Stomach (tissue), 8 donors: ENCODE measurements at regions not wholly inside any gene's neighbourhood (a gene's known extent, or its start where the extent isn't known, plus 50 kb on each side); places are given as distances from the start of the nearest gene placed in this dataset.

Experiments used
- DNase-seq, 2 donors: peaks; one replicate each; pipeline versions ENCODE4 v3.0.0 to v3.0.0-alpha.2; 2013 to 2019
- H3K27ac ChIP-seq, 5 donors: fragments of 200-600 bp in 4 of 5; sonication (generic) in 4 of 5; one replicate each; pipeline ENCODE4 v1.5.1; 2013 to 2019; ENCODE audit warnings: mild to moderate bottlenecking in 1 of 5, moderate library complexity in 1 of 5
- H3K27me3 ChIP-seq, 3 donors: fragments of 200-600 bp; sonication (generic); one replicate each; pipeline ENCODE4 v1.5.1; 2017 to 2019; ENCODE audit warnings: mixed run types in 1 of 3
- H3K36me3 ChIP-seq, 4 donors: fragments of 200-600 bp; sonication (generic); 1 replicate in 3 of 4; 2 replicates in 1 of 4; pipeline ENCODE4 v1.5.1; 2016 to 2019
- H3K4me1 ChIP-seq, 4 donors: fragments of 200-600 bp; sonication (generic); one replicate each; pipeline ENCODE4 v1.5.1; 2016 to 2019
- H3K4me3 ChIP-seq, 4 donors: fragments of 200-600 bp; sonication (generic) in 3 of 4; one replicate each; pipeline ENCODE4 v1.5.1; 2016 to 2019; ENCODE audit warnings: mild to moderate bottlenecking in 1 of 4
- H3K9me3 ChIP-seq, 4 donors: fragments of 200-600 bp; sonication (generic); one replicate each; pipeline ENCODE4 v1.5.1; 2016 to 2019
- CTCF ChIP-seq, 7 experiments: fragments of 450-650 bp in 4 of 7; fragments of 200-600 bp in 3 of 7; sonication (generic) in 3 of 7; IDR thresholded peaks; one replicate each; pipeline ENCODE4 v1.5.1; 2016 to 2019; ENCODE audit warnings: antibody characterized with exemption in 7 of 7, control low read depth in 2 of 7, mild to moderate bottlenecking in 1 of 7
- EP300 ChIP-seq: sonication (generic); formaldehyde crosslinking; IDR thresholded peaks from one replicate; pipeline ENCODE4 v1.6.1; 2017; ENCODE audit warnings: antibody characterized with exemption
- POLR2A ChIP-seq, 4 donors: fragments of 450-650 bp; IDR thresholded peaks; one replicate each; pipeline ENCODE4 v1.6.1; 2016; ENCODE audit warnings: antibody characterized with exemption in 4 of 4, control low read depth in 2 of 4, mild to moderate bottlenecking in 1 of 4, moderate library complexity in 1 of 4
- POLR2AphosphoS5 ChIP-seq, 3 donors: sonication (generic); formaldehyde crosslinking; IDR thresholded peaks; one replicate each; pipeline ENCODE4 v1.6.1; 2016; ENCODE audit warnings: antibody characterized with exemption in 3 of 3
- WGBS, 5 donors: extraction: QIAGEN DNeasy Blood & Tissue Kit in 3 of 5; methylation state at CpG; one replicate each; pipeline versions ENCODE4 v1.1.5 to v1.1.7; 2013 to 2018; 5-methylcytosine and 5-hydroxymethylcytosine counted together
- intact Hi-C: fragments of 100-400 bp; cut with DNase I; formaldehyde crosslinking; loops from one replicate; pipeline ENCODE4 v1.15.1; 2023; ENCODE audit warnings: low total_unique reads
- donor health status: healthy with polysubstance abuse.
- donor health status: Bipolar disorder and iron deficiency.
- donor health status: healthy.

- H3K27me3 ChIP-seq, result peaks cover 0 to 38% (median 0%) of the 10 kb centered on the region in 3 donors
- WGBS, 5 donors, result 83 to 96% (median 90%) methylated on average over 6 of the region's 6 CpGs
- peaks cover 0 to 11% (median 0%) of the 10 kb centered on the region in 4 donors for H3K4me1 ChIP-seq
- intact Hi-C loops, result no loop called here
- H3K27ac ChIP-seq, result peak overlapping the region in 1 of 5 donors; percentile 49
- no peaks in the 10 kb centered on the region for H3K36me3 ChIP-seq
- no peak for TF ChIP-seq POLR2AphosphoS5 (IDR thresholded peaks at IDR 0.05)
- TF ChIP-seq EP300, result no peak
- no peak for TF ChIP-seq CTCF (IDR thresholded peaks at IDR 0.05)
- no peak for TF ChIP-seq POLR2A (IDR thresholded peaks at IDR 0.05)
- H3K4me3 ChIP-seq, result no peak overlapping the region
- DNase-seq, result no peak
- no peaks in the 10 kb centered on the region for H3K9me3 ChIP-seq
Measured at GRCh38 chr11:134517115-134517514, 105.1 kb upstream of the B3GAT1 start.

DNA sequence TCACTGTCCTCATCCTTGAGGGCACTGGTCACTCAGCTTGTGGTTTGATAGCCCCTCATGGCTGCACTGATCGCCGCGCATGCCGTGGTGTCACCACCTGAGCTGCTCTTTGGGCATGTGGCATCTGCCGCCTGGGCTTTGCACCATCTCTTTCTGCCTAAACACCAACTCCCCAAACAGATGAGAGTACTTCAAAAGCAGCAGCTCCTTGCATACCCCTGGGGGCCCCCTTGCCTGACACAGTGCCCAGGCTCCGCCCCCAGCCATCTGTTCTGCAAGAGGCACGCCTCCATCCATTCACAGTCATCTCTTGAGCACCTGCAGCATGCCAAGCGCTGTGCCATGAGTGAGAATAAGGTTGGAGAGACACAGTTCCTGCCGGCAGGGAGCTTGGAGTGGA, 104.5 kb upstream of the B3GAT1 start:
- WGBS, 5 donors, result 75 to 79% (median 78%) methylated on average over 9 of the region's 9 CpGs
- Histone ChIP-seq H3K9me3 (no peaks in the 10 kb centered on the region), H3K4me1 (peaks cover 0 to 11% (median 0%) of the 10 kb centered on the region in 4 donors), H3K36me3 (no peaks in the 10 kb centered on the region), H3K4me3 (no peak overlapping the region), H3K27me3 (peaks cover 0 to 36% (median 0%) of the 10 kb centered on the region in 3 donors), H3K27ac (no peak overlapping the region)
- intact Hi-C loops, result no loop called here
- DNase-seq, result peak in 1 of 2 donors; percentile 28
- TF ChIP-seq EP300, result no peak

- intact Hi-C loops, result no loop called here
- H3K27ac ChIP-seq, result no peak overlapping the region
- no peak overlapping the region for H3K4me3 ChIP-seq
- H3K4me1 ChIP-seq, result peaks cover 0 to 11% (median 0%) of the 10 kb centered on the region in 4 donors
- DNase-seq, result peak; percentile 16 to 32
- peaks cover 0 to 38% (median 0%) of the 10 kb centered on the region in 3 donors for H3K27me3 ChIP-seq
- H3K9me3 ChIP-seq, result no peaks in the 10 kb centered on the region
- H3K36me3 ChIP-seq, result no peaks in the 10 kb centered on the region
- TF ChIP-seq CTCF (IDR thresholded peaks at IDR 0.05) (no peak), EP300 (no peak), POLR2A (IDR thresholded peaks at IDR 0.05) (no peak), POLR2AphosphoS5 (IDR thresholded peaks at IDR 0.05) (no peak)
- WGBS, 5 donors, result 75 to 87% (median 83%) methylated on average over 22 to 26 of the region's 26 CpGs
Measured at GRCh38 chr11:134515081-134515960, 103.3 kb upstream of the B3GAT1 start.

- Histone ChIP-seq H3K4me3 (no peak overlapping the region), H3K36me3 (no peaks in the 10 kb centered on the region), H3K27ac (no peak overlapping the region), H3K9me3 (no peaks in the 10 kb centered on the region), H3K27me3 (peaks cover 0 to 40% (median 0%) of the 10 kb centered on the region in 3 donors), H3K4me1 (peaks cover 0 to 11% (median 0%) of the 10 kb centered on the region in 4 donors)
- TF ChIP-seq EP300 (no peak), POLR2A (IDR thresholded peaks at IDR 0.05) (no peak), CTCF (IDR thresholded peaks at IDR 0.05) (no peak), POLR2AphosphoS5 (IDR thresholded peaks at IDR 0.05) (no peak)
- WGBS, 5 donors, result 52 to 70% (median 65%) methylated on average over 4 to 10 of the region's 10 CpGs
- intact Hi-C loops, result no loop called here
- peak in 1 of 2 donors; percentile 24 for DNase-seq
Measured at GRCh38 chr11:134514354-134514951, 102.4 kb upstream of the B3GAT1 start.
